ENCODE measurements at regions not wholly inside any gene's neighbourhood (a gene's known extent, or its start where the extent isn't known, plus 50 kb on each side); places are given as distances from the start of the nearest gene placed in this dataset.
"Not testable (repeated sequence)": the region's sequence is repeated elsewhere in the genome, so short reads cannot be mapped to it uniquely, and the experiment has no call there.

- peak; percentile 100 for DNase-seq (ENCODE audit: low read depth)
Measured at GRCh38 chr5:98309785-98310598, 463.5 kb upstream of the RGMB start.

- DNase-seq (ENCODE audit: low read depth), result peak; percentile 97
Measured at GRCh38 chr5:98314292-98314691, 459.2 kb upstream of the RGMB start.

GRCh38 chr5:98318386-98318785 lies 455.1 kb upstream of the RGMB start:
- no peak for DNase-seq (ENCODE audit: low read depth)

GRCh38 chr5:98319299-98320011 lies 454.0 kb upstream of the RGMB start:
- no peak for DNase-seq (ENCODE audit: low read depth)

- no peak for DNase-seq (ENCODE audit: low read depth)
Measured at GRCh38 chr5:98320343-98320742, 453.1 kb upstream of the RGMB start.

GRCh38 chr5:98321361-98321760 lies 452.1 kb upstream of the RGMB start:
- DNase-seq (ENCODE audit: low read depth), result no peak

- not testable (repeated sequence) for DNase-seq (ENCODE audit: low read depth)
Measured at GRCh38 chr5:98325187-98325586, 448.3 kb upstream of the RGMB start.

- no peak for DNase-seq (ENCODE audit: low read depth)
Measured at GRCh38 chr5:98328015-98328414, 445.4 kb upstream of the RGMB start.

GRCh38 chr5:98330871-98331270 lies 442.6 kb upstream of the RGMB start:
- no peak for DNase-seq (ENCODE audit: low read depth)

GRCh38 chr5:98333921-98334320 lies 439.5 kb upstream of the RGMB start:
- DNase-seq (ENCODE audit: low read depth), result peak; percentile 31

GRCh38 chr5:98334946-98335345 lies 438.5 kb upstream of the RGMB start:
- DNase-seq (ENCODE audit: low read depth), result no peak

- DNase-seq (ENCODE audit: low read depth), result no peak
Measured at GRCh38 chr5:98339141-98339848, 434.2 kb upstream of the RGMB start.

- peak; percentile 97 for DNase-seq (ENCODE audit: low read depth)
Measured at GRCh38 chr5:98341038-98342032, 432.1 kb upstream of the RGMB start.

GRCh38 chr5:98342958-98343660 lies 430.4 kb upstream of the RGMB start:
- DNase-seq (ENCODE audit: low read depth), result not testable (repeated sequence)

GRCh38 chr5:98349251-98349989 lies 424.0 kb upstream of the RGMB start:
- peak; percentile 97 for DNase-seq (ENCODE audit: low read depth)

GRCh38 chr5:98349990-98350365 lies 423.5 kb upstream of the RGMB start:
- no peak for DNase-seq (ENCODE audit: low read depth)

- DNase-seq (ENCODE audit: low read depth), result no peak
Measured at GRCh38 chr5:98354922-98355321, 418.5 kb upstream of the RGMB start.

GRCh38 chr5:98360548-98360947 lies 412.9 kb upstream of the RGMB start:
- no peak for DNase-seq (ENCODE audit: low read depth)

GRCh38 chr5:98363157-98363556 lies 410.3 kb upstream of the RGMB start:
- DNase-seq (ENCODE audit: low read depth), result no peak

GRCh38 chr5:98364549-98364948 lies 408.9 kb upstream of the RGMB start:
- DNase-seq (ENCODE audit: low read depth), result no peak
